ENCODE measurements at regions not wholly inside any gene's neighbourhood (a gene's known extent, or its start where the extent isn't known, plus 50 kb on each side); places are given as distances from the start of the nearest gene placed in this dataset.
A peak's percentile ranks its signal among the peaks of the same experiment; 100 is the strongest.

DNA sequence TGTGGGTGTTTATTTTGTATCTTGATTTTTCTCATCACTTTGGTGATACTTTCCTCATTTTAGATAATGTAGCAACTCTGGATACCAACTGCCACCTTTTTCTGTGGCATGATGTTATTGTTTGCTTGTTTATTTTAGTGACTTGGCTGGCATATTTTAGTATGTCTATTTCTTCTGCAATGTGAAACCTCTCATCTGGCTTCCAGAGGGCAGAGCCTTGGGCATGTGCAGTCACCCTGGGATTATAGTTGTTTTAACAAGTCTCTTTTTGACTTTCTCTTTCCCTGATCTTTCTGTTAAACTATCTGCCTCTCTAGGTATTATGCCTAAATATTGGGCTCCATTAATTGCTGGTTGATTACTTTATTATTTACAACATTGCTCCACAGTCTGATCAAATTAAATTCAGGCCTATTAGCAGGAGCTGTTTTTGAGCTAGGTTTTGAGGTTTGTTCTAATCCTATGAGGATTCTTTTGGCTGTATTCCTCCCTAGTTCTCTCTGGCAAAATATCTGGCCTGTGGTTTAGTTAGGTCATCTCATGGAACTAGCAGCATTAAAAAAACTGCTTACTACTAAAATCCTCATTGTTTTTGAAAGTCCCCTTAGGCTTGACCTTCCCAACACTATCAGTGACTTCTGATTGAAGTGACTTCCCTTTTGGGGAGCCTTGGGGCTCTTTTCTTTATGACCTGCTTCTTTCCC lies 86.4 kb upstream of the FAM78B start:
- no peaks in the 10 kb centered on the region for H3K36me3 ChIP-seq
- in situ Hi-C loops (cut with MboI; ENCODE audit: low sequenced_read_pairs in 4 of 4) (no loop called here), intact Hi-C loops (cut with DNase I; ENCODE audit: low total_unique reads) (no loop called here)
- H3K27me3 ChIP-seq = no peaks in the 10 kb centered on the region
- TF ChIP-seq POLR2A (IDR thresholded peaks at IDR 0.05) = no peak
- TF ChIP-seq, protein P1, sequence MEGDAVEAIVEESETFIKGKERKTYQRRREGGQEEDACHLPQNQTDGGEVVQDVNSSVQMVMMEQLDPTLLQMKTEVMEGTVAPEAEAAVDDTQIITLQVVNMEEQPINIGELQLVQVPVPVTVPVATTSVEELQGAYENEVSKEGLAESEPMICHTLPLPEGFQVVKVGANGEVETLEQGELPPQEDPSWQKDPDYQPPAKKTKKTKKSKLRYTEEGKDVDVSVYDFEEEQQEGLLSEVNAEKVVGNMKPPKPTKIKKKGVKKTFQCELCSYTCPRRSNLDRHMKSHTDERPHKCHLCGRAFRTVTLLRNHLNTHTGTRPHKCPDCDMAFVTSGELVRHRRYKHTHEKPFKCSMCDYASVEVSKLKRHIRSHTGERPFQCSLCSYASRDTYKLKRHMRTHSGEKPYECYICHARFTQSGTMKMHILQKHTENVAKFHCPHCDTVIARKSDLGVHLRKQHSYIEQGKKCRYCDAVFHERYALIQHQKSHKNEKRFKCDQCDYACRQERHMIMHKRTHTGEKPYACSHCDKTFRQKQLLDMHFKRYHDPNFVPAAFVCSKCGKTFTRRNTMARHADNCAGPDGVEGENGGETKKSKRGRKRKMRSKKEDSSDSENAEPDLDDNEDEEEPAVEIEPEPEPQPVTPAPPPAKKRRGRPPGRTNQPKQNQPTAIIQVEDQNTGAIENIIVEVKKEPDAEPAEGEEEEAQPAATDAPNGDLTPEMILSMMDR (IDR thresholded peaks at IDR 0.05 in 4 of 5, conservative IDR thresholded peaks at IDR 0.05 in 1 of 5) = no peak
- H3K4me3 ChIP-seq = no peak overlapping the region
- peak overlapping the region; percentile 46 to 86 (median 52) for H3K27ac ChIP-seq
- H3K4me1 ChIP-seq = peaks cover 10 to 24% of the 10 kb centered on the region in 2 donors
- H3K9me3 ChIP-seq = no peaks in the 10 kb centered on the region
- no peak for DNase-seq
- ATAC-seq = peak; percentile 39 to 94

GRCh38 chr1:166258017-166258416 lies 91.2 kb upstream of the FAM78B start:
- ATAC-seq (no peak), DNase-seq (no peak)
- H3K27ac ChIP-seq = no peak overlapping the region
- in situ Hi-C loops (cut with MboI; ENCODE audit: low sequenced_read_pairs in 4 of 4) = no loop called here
- peaks cover 10 to 17% of the 10 kb centered on the region in 2 donors for H3K4me1 ChIP-seq
- H3K9me3 ChIP-seq = no peaks in the 10 kb centered on the region
- H3K27me3 ChIP-seq = no peaks in the 10 kb centered on the region
- intact Hi-C loops (cut with DNase I; ENCODE audit: low total_unique reads) = no loop called here
- no peak overlapping the region for H3K4me3 ChIP-seq
- no peaks in the 10 kb centered on the region for H3K36me3 ChIP-seq
- TF ChIP-seq POLR2A (IDR thresholded peaks at IDR 0.05) = no peak

DNA sequence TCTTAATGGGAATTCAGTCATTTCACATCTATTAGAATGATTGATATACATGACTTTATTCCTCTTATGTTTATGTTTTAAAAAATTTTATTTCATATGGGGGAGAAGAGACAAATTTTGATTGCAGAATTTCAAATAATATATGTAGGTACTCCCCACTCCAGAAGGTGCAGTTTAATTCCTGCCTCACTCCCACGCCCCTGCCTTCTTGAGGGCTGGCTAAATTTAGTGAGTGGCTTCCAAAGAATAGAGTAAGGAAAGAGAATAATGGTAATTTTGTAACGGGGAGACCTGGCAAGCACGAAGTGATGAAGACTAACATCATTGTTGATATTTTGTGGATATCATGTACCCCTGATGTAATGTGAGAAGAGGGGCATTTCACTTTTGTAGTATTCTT lies 94.7 kb upstream of the FAM78B start:
- ATAC-seq (no peak), DNase-seq (no peak)
- no peaks in the 10 kb centered on the region for H3K4me1 ChIP-seq
- in situ Hi-C loops (cut with MboI; ENCODE audit: low sequenced_read_pairs in 4 of 4) (no loop called here), intact Hi-C loops (cut with DNase I; ENCODE audit: low total_unique reads) (no loop called here)
- no peak overlapping the region for H3K27ac ChIP-seq
- no peaks in the 10 kb centered on the region for H3K27me3 ChIP-seq
- H3K4me3 ChIP-seq = no peak overlapping the region
- no peak for TF ChIP-seq POLR2A (IDR thresholded peaks at IDR 0.05)
- TF ChIP-seq, protein P1 (IDR thresholded peaks at IDR 0.05 in 4 of 5, conservative IDR thresholded peaks at IDR 0.05 in 1 of 5) = no peak
- H3K9me3 ChIP-seq = no peaks in the 10 kb centered on the region
- no peaks in the 10 kb centered on the region for H3K36me3 ChIP-seq

- no peak for TF ChIP-seq POLR2A (IDR thresholded peaks at IDR 0.05)
- TF ChIP-seq, protein P1 (IDR thresholded peaks at IDR 0.05 in 4 of 5, conservative IDR thresholded peaks at IDR 0.05 in 1 of 5) = no peak
These were observed 103.8 kb upstream of the FAM78B start for GRCh38 chr1:166270476-166271150.

GRCh38 chr1:166271151-166271538 lies 104.3 kb upstream of the FAM78B start:
- DNase-seq (no peak), ATAC-seq (peak; percentile 60 to 65)
- peaks cover 12 to 17% of the 10 kb centered on the region in 2 donors for H3K4me1 ChIP-seq
- no peaks in the 10 kb centered on the region for H3K36me3 ChIP-seq
- peak overlapping the region in 1 of 4 donors; percentile 83 for H3K27ac ChIP-seq
- intact Hi-C loops (cut with DNase I; ENCODE audit: low total_unique reads) (loop anchor here (10.0 kb wide), 1 partner anchor 106 kb away; the partner anchor contains the start of gene FAM78B), in situ Hi-C loops (cut with MboI; ENCODE audit: low sequenced_read_pairs in 4 of 4) (no loop called here)
- no peak overlapping the region for H3K4me3 ChIP-seq
- H3K9me3 ChIP-seq = no peaks in the 10 kb centered on the region
- no peak for TF ChIP-seq POLR2A (IDR thresholded peaks at IDR 0.05)
- TF ChIP-seq, protein P1 (IDR thresholded peaks at IDR 0.05 in 4 of 5, conservative IDR thresholded peaks at IDR 0.05 in 1 of 5) = no peak
- no peaks in the 10 kb centered on the region for H3K27me3 ChIP-seq

More at GRCh38 chr1:166270476-166271150, 103.8 kb upstream of the FAM78B start:
- Histone ChIP-seq H3K36me3 (no peaks in the 10 kb centered on the region), H3K4me1 (peaks cover 12 to 17% of the 10 kb centered on the region in 2 donors), H3K4me3 (no peak overlapping the region), H3K9me3 (no peaks in the 10 kb centered on the region), H3K27ac (peak overlapping the region in 2 of 4 donors; percentile 45 to 83), H3K27me3 (no peaks in the 10 kb centered on the region)
- intact Hi-C loops (cut with DNase I; ENCODE audit: low total_unique reads) = loop anchor here (10.0 kb wide), 1 partner anchor 106 kb away; the partner anchor contains the start of gene FAM78B
- ATAC-seq (peak; percentile 93 to 94), DNase-seq (peak in 1 of 2 donors; percentile 35)
- in situ Hi-C loops (cut with MboI; ENCODE audit: low sequenced_read_pairs in 4 of 4) = no loop called here

Measured in gastrocnemius medialis (tissue), 4 donors.